SIG-M5 treated with dmso at 0.1 percent for 504 hours (cell line): ENCODE measurements at regions not wholly inside any gene's neighbourhood (a gene's known extent, or its start where the extent isn't known, plus 50 kb on each side); places are given as distances from the start of the nearest gene placed in this dataset.

Experiments
- DNase-seq: peaks from one replicate; lab custom pipeline; 2025; ENCODE audit not compliant: unreplicated experiment; lab: John Stamatoyannopoulos, UW

- DNase-seq: no peak
Observed at GRCh38 chr14:51396222-51396815, 156.3 kb downstream of the TMX1 start.

- no peak for DNase-seq
Observed at GRCh38 chr14:51398898-51399297, 158.9 kb downstream of the TMX1 start.

DNA sequence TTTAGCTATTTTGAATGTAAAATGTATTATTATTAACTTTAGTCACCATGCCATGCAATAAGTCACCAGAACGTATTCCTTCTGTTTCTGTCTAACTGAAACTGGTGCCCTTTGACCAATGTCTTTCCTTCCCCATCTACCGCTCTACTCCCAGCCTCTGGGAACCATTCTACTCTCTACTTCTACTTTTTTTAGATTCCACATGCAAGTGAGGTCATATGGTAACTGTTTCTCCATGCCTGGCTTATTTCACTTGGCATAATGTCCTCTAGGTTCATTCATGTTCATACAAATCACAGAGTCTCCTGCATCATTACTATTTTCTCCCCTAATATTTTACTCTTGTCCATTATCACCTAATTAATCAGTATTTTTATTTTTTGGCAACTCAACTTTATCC lies 160.1 kb downstream of the TMX1 start:
- no peak for DNase-seq

DNA sequence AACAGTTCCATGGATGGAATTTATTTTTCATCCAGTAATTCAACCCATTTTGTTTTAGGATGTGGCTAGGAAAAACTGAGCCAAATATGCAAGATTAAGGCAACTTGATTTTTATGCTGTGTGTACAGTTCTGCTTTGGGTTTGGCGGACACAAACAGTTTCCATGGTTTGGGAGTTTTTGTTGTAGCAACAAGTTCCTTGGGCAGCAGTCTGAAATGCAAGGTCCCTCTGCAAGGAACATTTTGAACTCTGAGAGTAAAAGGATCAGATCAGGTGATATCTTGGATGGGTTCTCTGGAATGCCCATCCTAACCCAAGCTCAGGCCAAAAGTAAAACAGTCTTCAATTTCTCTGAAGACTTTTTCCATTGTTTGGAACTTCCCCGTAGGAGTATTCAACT lies 161.2 kb downstream of the TMX1 start:
- no peak for DNase-seq

DNA sequence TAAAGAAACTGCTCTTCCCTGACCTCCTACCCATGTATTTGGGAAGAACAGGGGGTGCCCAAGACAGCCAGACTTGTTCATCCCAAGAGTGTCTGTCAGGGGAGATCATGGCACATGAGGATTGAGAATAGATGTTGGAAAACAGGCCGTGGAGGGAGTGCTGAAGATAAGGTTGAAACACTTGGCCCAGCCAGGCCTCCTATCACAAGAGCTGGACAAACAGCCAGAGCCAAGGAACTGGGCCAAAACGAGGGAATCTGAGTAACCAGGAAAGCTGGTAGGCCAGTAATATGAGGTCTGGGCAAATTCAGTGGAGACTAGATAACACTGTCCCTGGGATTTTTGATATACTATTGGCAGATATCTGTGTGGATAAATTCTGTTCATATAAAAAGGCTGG lies 161.7 kb downstream of the TMX1 start:
- DNase-seq: no peak

DNA sequence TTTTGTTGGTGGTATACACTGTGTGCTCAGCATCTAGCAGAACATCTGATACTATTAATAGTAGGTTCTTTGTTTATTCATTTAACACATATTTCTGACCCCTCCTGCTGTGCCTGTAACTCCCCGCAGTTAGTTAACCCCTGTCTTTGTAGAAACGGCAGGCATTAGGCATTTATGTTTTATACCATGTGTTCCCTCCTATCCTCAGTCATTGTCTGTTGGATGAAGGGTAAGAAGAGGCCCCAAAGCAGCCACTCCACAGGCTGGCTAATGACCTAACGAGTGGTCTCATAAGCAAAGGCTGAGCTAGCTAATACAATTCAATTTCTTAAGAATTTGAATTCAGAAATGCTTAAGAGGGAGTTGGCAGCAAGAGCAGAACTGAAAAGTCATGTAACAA lies 170.8 kb downstream of the TMX1 start:
- no peak for DNase-seq

GRCh38 chr14:51419685-51420084 lies 179.6 kb downstream of the TMX1 start:
- DNase-seq: no peak

GRCh38 chr14:51422704-51423103 lies 182.7 kb downstream of the TMX1 start:
- DNase-seq: no peak

DNA sequence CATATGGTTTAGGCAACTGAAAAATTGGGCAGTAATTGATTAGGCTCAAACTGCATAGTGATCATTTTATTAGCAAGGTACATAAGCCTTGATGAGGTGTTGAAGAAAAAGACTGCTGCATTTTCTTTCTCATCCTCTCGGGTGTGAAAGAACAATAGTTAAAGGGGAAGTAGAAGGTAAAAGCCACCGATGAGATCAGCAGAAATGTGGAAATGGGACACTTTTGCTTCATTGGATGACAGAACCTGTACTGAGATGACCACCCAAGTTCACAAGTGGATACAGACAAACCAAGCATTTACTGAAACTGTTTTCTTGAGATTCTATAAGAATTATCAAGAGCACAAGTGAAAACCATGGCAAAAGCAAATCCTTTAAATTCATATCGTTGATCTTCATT lies 184.0 kb downstream of the TMX1 start:
- no peak for DNase-seq

GRCh38 chr14:51424561-51425251 lies 184.7 kb downstream of the TMX1 start:
- DNase-seq: no peak

DNA sequence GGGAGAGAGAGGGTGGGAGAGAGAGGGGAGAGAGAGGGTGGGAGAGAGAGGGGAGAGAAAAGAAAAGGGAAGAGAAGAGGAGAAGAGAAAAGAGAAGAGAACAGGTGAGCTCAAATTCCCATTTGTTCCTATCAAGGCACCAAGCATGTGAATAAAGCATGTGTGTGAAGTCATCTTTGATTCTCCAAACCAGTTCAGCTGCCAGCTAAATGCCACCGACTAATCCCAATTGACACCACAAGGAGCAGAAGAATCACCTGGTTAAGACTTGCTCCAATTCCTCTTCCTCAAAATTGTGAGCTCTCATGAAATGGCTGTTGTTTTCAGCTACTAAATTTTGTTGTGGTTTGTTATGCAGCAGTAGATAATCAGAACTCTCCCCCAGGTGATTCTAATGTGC lies 188.9 kb downstream of the TMX1 start:
- no peak for DNase-seq

GRCh38 chr14:51430079-51430478 lies 190.0 kb downstream of the TMX1 start:
- DNase-seq: no peak

GRCh38 chr14:51430633-51431032 lies 190.6 kb downstream of the TMX1 start:
- DNase-seq: no peak

GRCh38 chr14:51431033-51431709 lies 191.1 kb downstream of the TMX1 start:
- no peak for DNase-seq

DNA sequence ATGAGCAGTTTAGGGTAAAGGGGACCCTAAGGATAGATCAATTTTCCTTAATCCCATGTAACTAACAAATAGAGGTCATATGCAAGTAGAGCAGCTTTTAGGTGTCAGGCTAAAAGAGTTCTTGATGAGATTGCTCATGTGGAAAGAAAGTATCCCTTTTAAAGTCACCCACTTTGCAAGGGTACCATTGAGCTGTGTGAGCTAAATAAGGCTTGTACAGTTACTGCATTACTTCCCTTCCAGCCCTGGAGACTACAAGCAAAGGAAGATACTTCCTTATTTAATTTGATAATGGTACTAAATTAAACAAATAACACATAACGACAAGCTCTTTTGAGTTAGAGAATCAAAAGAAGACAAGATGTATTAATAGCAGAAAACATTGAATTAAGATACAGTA lies 191.7 kb downstream of the TMX1 start:
- DNase-seq: no peak

DNA sequence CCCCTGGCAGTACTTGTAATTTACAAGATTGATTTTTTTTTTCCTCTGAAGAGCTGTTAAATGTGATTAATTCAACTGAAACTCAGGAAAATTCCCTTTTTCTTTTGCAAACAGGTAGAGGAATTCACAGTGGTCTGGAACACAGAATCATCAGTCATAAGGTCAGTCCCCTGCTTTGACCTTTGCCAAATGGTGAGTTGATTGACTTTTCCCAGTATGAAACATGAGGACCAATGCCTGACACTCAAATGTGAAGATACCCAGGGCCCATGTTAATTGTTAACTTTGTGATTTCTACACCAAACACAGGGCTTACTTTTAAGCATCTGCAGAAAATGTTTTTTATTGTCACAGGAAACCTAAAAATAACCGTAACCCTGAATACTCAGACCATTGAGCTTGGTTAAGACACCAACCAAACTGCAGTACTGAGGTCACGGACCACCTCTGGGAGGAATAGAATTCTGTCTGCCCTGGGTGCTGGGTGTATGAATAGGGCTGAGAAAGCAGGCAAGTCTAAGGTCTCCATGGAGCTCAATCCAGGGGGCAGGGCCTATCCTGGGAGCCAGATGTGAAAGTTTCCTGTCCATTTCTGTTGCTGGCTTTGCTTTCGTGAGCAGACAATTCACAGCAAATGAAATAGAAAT lies 192.4 kb downstream of the TMX1 start:
- no peak for DNase-seq

- no peak for DNase-seq
Observed at GRCh38 chr14:51436630-51437029, 196.6 kb downstream of the TMX1 start.

DNA sequence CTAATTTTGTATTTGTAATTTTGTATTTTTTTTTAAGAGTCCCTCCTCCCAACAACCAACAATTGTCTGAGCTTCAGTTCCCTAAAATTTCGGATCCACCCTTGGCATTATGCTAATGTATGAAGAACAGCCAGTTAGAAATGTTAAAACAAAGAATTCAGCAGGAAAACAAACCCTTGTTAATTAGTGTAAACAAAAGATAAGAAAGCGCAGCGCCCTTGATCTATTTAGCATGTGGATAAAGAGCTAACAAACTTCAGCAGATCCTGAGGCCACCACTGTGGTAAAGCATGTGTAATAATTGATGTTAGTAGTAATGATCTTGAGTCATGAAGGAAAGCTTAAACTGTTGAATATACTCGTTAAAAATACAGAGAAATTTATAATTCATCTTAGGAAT lies 199.8 kb downstream of the TMX1 start:
- no peak for DNase-seq

- no peak for DNase-seq
Observed at GRCh38 chr14:51441001-51441400, 201.0 kb downstream of the TMX1 start.

DNA sequence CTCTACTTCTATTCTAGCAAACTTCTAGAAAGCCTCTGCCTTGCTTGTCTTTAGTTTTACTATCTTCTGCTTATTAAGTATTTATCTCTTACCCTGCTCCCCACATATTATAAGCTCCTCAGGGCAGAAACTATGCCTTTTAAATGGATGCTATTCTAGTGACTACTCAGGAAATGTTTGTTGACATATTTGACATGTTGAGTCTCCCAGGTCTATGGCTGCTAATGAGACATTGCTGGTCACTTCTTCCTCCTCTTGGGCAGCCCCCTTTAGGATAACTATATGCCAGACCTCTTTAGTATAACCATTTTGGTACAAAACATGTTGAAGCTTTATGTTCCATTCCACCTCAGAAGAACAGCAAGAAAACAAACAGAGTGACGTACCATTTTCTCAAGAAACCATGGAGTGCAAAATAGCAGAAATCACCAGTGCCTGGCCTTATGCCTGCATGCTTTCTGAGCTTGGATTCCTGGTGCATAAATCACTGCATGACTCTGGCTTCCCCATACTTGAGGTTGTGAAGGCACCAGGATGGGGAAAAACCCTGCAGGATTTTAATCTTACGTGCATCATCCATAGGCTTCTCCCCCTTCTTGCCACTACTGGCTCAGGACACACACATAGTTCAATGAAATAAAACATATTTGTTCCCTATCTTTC lies 202.6 kb downstream of the TMX1 start:
- DNase-seq: no peak

GRCh38 chr14:51443195-51444018 lies 203.4 kb downstream of the TMX1 start:
- no peak for DNase-seq
